AG09319 (cell line): ENCODE measurements at regions not wholly inside any gene's neighbourhood (a gene's known extent, or its start where the extent isn't known, plus 50 kb on each side); places are given as distances from the start of the nearest gene placed in this dataset.
"Not testable (repeated sequence)": the region's sequence is repeated elsewhere in the genome, so short reads cannot be mapped to it uniquely, and the experiment has no call there.

ENCODE experiments used
- DNase-seq: peaks from one replicate; pipeline ENCODE4 v3.0.0-alpha.2; 2010; ENCODE audit warnings: low read depth; ENCODE audit errors: extremely low read depth
- TF ChIP-seq, protein P1 (sequence below): IDR thresholded peaks from 2 replicates; pipeline ENCODE4 v1.5.1; 2011; ENCODE audit warnings: low read depth, mild to moderate bottlenecking, inconsistent platforms, low read length, moderate library complexity

- DNase-seq: no peak
- TF ChIP-seq, protein P1, sequence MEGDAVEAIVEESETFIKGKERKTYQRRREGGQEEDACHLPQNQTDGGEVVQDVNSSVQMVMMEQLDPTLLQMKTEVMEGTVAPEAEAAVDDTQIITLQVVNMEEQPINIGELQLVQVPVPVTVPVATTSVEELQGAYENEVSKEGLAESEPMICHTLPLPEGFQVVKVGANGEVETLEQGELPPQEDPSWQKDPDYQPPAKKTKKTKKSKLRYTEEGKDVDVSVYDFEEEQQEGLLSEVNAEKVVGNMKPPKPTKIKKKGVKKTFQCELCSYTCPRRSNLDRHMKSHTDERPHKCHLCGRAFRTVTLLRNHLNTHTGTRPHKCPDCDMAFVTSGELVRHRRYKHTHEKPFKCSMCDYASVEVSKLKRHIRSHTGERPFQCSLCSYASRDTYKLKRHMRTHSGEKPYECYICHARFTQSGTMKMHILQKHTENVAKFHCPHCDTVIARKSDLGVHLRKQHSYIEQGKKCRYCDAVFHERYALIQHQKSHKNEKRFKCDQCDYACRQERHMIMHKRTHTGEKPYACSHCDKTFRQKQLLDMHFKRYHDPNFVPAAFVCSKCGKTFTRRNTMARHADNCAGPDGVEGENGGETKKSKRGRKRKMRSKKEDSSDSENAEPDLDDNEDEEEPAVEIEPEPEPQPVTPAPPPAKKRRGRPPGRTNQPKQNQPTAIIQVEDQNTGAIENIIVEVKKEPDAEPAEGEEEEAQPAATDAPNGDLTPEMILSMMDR: no peak
These were observed 381.7 kb upstream of the AMOT start for GRCh38 chrX:113222305-113222704.

DNA sequence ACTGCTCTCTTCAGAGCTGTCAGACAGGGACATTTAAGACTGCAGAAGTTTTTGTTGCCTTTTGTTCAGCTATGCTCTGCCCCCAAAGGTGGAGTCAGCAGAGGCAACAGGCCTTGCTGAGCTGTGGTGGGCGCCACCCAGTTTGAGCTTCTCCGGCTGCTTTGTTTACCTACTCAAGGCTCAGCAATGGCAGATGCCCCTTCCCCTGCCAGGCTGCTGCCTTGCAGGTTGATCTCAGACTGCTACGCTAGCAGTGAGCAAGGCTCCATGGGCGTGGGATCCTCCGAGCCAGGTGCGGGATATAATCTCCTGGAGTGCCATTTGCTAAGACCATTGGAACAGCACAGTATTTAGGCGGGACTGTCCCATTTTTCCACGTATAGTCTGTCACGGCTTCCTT lies 371.4 kb upstream of the AMOT start:
- no peak for DNase-seq
- TF ChIP-seq, protein P1: no peak

DNA sequence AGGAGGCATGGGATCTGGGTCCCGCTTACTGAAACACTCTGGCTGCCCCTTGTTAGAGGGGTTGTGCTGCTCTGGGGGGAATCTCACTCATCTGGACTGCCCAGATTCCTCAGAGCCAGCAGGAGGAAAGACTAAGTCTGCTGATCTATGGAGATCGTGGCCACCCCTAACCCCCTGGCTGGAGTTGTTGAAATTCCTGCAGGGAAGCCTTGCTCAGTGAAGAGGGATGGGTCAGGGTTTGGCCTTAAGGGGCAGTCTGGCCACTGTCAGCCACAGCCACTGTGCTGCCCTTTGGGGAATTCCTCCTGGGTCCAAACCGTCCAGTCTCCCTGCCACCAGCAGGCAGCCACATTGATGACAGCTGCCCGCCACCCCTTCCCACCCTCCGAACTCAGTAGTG lies 362.0 kb upstream of the AMOT start:
- DNase-seq: no peak
- TF ChIP-seq, protein P1: no peak

DNA sequence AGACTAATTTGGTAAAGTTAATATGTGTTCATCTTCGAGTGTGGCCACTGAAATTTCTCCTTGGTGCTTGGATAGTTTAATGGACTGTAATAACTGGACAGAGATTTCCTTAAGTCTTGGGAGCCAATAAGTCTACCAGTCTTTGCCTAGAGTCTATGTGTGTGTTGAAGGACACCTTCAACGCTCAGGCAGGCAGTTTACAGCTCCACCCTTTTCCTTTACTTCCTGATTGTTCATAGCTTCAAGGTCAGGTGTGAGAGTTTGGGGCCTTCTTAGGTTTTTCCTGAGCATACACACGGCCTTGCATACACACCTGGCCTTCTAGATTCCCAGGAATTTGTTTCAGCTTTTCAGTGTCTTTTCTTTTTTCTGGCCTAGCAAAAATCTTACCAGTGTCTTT lies 355.3 kb upstream of the AMOT start:
- DNase-seq: no peak
- TF ChIP-seq, protein P1: no peak

DNA sequence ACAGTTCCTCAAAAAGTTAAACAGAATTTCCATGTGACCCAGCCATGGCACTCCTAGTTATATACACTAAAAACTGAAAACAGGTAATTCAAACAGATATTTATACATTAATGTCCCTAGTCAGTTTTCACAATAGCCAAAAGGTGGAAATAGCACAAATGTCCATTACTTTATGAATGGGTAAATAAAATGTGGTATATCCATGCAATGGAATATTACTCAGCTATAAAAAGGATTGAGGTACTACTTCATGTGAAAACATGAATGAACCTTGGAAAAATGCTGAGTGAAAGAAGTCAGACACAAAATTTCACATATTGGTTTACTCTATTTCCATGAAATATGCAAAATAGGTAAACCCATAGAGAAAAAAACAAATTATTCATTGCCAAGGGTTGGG lies 351.8 kb upstream of the AMOT start:
- TF ChIP-seq, protein P1: no peak
- DNase-seq: no peak

- DNase-seq: no peak
- TF ChIP-seq, protein P1: no peak
These were observed 316.9 kb upstream of the AMOT start for GRCh38 chrX:113157496-113157895.

DNA sequence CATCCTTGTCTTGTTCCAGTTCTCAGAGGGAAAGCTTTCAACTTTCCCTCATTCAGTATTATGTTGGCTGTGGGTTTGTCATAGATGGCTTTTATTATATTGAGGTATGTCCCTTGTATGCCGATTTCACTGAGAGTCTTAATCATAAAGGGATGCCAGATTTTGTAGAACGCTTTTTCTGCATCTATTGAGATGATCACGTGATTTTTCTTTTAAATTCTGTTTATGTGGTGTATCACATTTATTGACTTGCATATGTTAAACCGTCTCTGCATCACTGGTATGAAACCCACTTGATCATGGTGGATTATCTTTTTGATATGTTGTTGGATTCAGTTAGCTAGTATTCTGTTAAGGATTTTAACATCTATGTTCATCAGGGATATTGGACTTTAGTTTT lies 313.7 kb upstream of the AMOT start:
- DNase-seq: not testable (repeated sequence)

DNA sequence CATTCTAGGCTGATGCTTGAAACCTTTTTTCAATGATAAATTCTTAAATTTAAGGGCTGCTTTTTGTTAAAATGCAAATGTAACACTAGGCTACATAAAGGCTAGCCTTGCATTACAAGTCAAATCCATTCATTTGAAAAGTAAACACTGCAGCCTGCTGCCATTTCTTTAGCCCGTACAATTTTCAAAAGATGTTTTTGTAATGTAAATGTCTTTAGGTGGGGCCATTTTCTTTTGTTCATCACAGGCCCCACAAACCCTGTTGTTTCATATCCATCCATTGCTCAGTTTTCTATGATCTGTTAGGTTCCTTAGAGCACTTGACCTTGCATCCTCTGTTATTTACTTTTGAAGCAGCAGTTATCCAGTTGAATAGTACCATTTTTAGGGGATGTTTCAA lies 296.2 kb upstream of the AMOT start:
- no peak for DNase-seq
- TF ChIP-seq, protein P1: no peak
